ENCODE measurements at regions not wholly inside any gene's neighbourhood (a gene's known extent, or its start where the extent isn't known, plus 50 kb on each side); places are given as distances from the start of the nearest gene placed in this dataset.
"Not testable (repeated sequence)": the region's sequence is repeated elsewhere in the genome, so short reads cannot be mapped to it uniquely, and the experiment has no call there.

DNA sequence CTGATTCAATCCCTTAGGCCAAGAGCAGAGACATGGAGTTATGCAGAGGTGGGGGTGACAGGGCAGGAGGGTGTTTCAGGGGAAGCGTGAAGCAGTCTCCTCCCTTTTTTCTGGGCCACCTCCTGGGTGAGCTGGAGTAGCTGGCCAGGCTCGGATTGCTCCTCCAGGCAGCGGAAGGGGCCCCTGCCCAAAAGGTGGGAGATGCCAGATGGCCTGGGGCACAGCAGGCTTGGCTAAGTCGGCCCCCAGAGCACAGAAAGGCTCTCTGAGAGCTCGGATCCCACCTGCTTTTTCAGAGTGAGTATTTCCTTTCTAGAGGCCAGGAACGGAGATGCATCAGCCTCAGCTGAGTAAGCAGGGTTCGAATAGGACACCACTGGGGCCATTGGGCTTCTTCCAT, 196.9 kb downstream of the ANKRD30B start:
- no peaks in the 10 kb centered on the region for H3K36me3 ChIP-seq
- DNase-seq, result no peak
- intact Hi-C loops (cut with DNase I; ENCODE audit: low total_unique reads), result no loop called here
- no peaks in the 10 kb centered on the region for H3K27me3 ChIP-seq
- H3K4me1 ChIP-seq, result no peaks in the 10 kb centered on the region
- H3K27ac ChIP-seq, result no peak overlapping the region
- TF ChIP-seq, protein P1, sequence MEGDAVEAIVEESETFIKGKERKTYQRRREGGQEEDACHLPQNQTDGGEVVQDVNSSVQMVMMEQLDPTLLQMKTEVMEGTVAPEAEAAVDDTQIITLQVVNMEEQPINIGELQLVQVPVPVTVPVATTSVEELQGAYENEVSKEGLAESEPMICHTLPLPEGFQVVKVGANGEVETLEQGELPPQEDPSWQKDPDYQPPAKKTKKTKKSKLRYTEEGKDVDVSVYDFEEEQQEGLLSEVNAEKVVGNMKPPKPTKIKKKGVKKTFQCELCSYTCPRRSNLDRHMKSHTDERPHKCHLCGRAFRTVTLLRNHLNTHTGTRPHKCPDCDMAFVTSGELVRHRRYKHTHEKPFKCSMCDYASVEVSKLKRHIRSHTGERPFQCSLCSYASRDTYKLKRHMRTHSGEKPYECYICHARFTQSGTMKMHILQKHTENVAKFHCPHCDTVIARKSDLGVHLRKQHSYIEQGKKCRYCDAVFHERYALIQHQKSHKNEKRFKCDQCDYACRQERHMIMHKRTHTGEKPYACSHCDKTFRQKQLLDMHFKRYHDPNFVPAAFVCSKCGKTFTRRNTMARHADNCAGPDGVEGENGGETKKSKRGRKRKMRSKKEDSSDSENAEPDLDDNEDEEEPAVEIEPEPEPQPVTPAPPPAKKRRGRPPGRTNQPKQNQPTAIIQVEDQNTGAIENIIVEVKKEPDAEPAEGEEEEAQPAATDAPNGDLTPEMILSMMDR (IDR thresholded peaks at IDR 0.05), result no peak
- no peaks in the 10 kb centered on the region for H3K9me3 ChIP-seq
- no peak overlapping the region for H3K4me3 ChIP-seq

DNA sequence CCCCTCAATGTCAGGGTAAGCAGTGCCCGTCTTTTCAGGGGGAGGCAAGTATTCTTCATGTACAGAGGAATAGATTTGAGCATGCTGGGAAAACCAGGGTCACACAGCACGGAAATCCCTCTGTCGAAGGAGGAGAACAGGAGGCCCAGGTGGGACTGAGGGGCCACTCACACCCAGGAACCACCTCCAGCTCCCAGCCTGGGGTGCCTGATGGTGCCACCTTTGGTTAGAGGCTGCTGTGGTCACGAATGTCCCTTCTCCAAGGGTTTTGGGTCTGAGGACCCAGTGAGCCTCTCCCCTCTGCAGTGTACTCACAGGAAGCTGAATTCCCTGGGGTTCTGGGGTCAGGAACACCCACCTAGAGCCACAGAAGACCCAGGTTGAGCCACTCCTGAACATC, 197.3 kb downstream of the ANKRD30B start:
- DNase-seq, result no peak
- TF ChIP-seq, protein P1 (IDR thresholded peaks at IDR 0.05), result no peak
- Histone ChIP-seq H3K36me3 (no peaks in the 10 kb centered on the region), H3K9me3 (no peaks in the 10 kb centered on the region), H3K4me3 (no peak overlapping the region), H3K27me3 (no peaks in the 10 kb centered on the region), H3K27ac (no peak overlapping the region), H3K4me1 (no peaks in the 10 kb centered on the region)
- intact Hi-C loops (cut with DNase I; ENCODE audit: low total_unique reads), result no loop called here

DNA sequence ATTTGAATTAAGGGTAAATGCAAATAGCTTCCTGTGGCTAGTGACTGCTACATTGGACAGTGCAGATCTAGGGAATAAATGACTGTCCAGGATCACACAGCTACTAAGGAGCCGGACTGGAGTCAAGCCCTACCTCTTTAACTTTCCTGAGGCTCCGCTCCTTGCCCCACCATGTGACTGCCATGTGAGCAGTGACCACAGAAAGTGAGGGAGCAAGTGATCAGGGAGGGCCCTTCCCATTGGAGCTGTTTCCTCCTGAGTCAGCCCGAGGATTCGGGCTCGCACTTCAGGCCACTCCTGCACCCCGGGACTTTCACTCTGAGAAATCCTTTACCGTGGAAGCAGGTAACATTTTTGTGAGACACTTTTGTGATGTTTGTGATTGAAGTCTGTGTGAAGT, 198.0 kb downstream of the ANKRD30B start:
- Histone ChIP-seq H3K4me1 (no peaks in the 10 kb centered on the region), H3K27me3 (no peaks in the 10 kb centered on the region), H3K27ac (no peak overlapping the region), H3K4me3 (no peak overlapping the region), H3K9me3 (no peaks in the 10 kb centered on the region), H3K36me3 (no peaks in the 10 kb centered on the region)
- intact Hi-C loops (cut with DNase I; ENCODE audit: low total_unique reads), result no loop called here
- TF ChIP-seq, protein P1 (IDR thresholded peaks at IDR 0.05), result no peak
- no peak for DNase-seq

DNA sequence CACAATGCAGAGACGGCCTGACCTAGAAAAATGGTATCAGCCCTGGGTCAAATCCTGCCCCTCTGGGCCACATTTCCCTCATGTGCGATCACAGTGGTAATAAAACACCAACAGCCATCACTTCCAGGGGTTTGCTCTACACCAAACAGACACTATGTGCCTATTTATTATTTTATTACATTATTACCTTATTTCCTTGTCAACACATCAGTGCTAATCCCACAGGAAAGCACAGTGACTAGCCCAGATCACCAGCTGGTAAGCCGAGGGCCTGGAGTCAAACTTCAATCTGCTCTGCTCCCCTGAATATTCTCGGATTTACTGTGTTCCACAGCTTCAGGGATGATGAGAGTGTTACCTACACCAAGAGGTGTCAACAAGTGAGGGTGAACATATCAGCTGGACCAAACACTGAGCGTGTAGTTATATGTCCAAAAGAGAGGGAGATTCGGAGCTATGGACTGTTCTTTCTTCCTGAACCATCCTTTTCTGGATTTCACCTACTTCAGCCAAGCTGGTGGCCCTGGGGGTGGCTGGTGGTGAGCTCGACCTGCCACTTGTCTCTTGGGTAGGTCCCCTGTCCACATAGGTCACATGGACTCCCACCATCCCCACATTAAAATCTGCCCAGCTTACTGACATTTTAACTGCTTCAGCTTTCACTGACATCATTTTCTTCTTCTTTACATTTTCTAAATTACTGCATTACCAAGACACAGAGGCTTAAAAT, 198.9 kb downstream of the ANKRD30B start:
- H3K4me3 ChIP-seq; H3K4me1 ChIP-seq; DNase-seq; H3K27me3 ChIP-seq; H3K36me3 ChIP-seq; H3K9me3 ChIP-seq; intact Hi-C loops (cut with DNase I; ENCODE audit: low total_unique reads); H3K27ac ChIP-seq: not testable (repeated sequence)

DNA sequence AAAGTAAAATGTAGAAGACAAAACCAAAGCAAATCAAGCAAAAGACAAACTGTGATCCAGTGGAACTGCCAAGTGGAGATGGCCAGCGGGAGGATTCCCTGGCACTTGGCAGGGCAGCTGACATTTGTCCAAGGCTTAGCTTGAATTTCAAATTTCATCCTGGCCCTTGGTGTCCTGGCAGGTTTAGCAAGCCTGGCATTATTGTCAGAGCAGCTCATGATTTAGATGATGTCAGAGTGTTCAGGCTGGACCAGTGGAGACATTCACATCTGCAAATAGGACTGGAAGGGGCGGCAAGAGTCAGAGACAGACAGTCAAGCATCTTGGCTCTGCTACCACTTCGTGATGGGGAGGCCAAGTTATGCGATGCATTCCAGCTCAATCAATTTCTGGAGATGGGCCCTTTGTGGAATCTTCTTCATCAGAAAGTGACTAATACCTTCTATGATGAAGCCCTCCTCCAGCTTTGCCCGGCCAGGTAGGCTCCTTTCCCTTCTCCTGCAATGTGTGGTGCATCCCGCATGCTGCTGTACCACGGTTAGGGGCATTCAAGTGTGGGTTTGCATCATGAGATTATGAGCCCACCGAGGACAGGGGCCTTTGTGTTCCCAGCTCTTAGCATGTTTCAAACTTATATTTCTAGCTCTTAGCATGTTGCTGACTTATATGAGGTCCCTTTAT, 199.7 kb downstream of the ANKRD30B start:
- Histone ChIP-seq H3K27ac (no peak overlapping the region), H3K4me1 (no peaks in the 10 kb centered on the region), H3K9me3 (no peaks in the 10 kb centered on the region), H3K27me3 (no peaks in the 10 kb centered on the region), H3K36me3 (no peaks in the 10 kb centered on the region), H3K4me3 (no peak overlapping the region)
- DNase-seq, result no peak
- intact Hi-C loops (cut with DNase I; ENCODE audit: low total_unique reads), result no loop called here
- TF ChIP-seq, protein P1 (IDR thresholded peaks at IDR 0.05), result no peak

DNA sequence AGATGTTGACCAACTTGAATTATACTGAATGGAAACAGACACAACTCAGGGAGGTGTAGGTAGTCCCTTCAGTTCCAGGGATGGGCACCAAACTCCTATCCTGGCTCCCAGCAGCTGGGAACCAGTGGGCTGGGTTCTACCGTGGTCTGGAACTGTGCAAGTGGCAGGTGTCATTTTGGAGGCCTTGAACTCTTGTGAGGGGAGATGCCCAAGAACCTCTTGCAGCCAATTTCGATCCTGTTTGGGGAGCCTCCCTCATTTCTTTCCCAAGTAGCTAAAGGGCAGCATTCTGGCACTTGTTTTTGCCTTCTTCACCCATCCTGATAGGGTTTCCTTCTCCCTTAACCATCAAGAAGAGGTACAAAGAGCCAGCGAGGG, 200.2 kb downstream of the ANKRD30B start:
- no peaks in the 10 kb centered on the region for H3K9me3 ChIP-seq
- no peak for DNase-seq
- H3K36me3 ChIP-seq, result no peaks in the 10 kb centered on the region
- no peak overlapping the region for H3K4me3 ChIP-seq
- no peaks in the 10 kb centered on the region for H3K27me3 ChIP-seq
- intact Hi-C loops (cut with DNase I; ENCODE audit: low total_unique reads), result no loop called here
- no peaks in the 10 kb centered on the region for H3K4me1 ChIP-seq
- no peak overlapping the region for H3K27ac ChIP-seq
- TF ChIP-seq, protein P1 (IDR thresholded peaks at IDR 0.05), result no peak
